HepG2 (cell line): ENCODE measurements at regions not wholly inside any gene's neighbourhood (a gene's known extent, or its start where the extent isn't known, plus 50 kb on each side); places are given as distances from the start of the nearest gene placed in this dataset.

Experiments used
- ATAC-seq: fragments of 200-7000 bp; cut with Tn5 transposase; 3 replicates; pipeline ENCODE4 v1.9.1; 2020; ENCODE audit warnings: mild to moderate bottlenecking, moderate library complexity
- BruUV-seq: library from RNA; stranded (reverse); fragments of 400-500 nt; replicated peaks from 2 replicates; lab custom pipeline; 2021; lab: Mats Ljungman, UMichigan
- CTCF ChIA-PET: fragments of 300-600 bp; formaldehyde crosslinking; extraction: SDS; loops from one replicate; lab custom pipeline; 2021; ENCODE audit warnings: low total read pairs, inconsistent platforms, low intra/inter-chr PET ratio; lab: Yijun Ruan, JAX
- POLR2A ChIA-PET: fragments of 350-600 bp; sonication (Branson Sonifier 250); formaldehyde crosslinking; loops from one replicate; lab custom pipeline; 2020; ENCODE audit warnings: antibody characterized with exemption, inconsistent platforms; lab: Yijun Ruan, JAX
- DNase-seq: peaks from one replicate; pipeline ENCODE4 v3.0.0-alpha.2; 2015; ENCODE audit warnings: low spot score
- FAIRE-seq: peaks from 3 replicates; lab custom pipeline; 2011; peaks lifted over from hg19 to GRCh38; lab: Jason Lieb, UNC
- H2AFZ ChIP-seq: one replicate; pipeline ENCODE4 v1.6.1; 2011; ENCODE audit warnings: low read length, inconsistent platforms
- H3K27ac ChIP-seq: fragments of 300-600 bp; 3 replicates; pipeline ENCODE4 v1.8.0; 2011; ENCODE audit warnings: mixed run types, mild to moderate bottlenecking, mixed read lengths, low read length, inconsistent platforms; ENCODE audit not compliant: insufficient read depth; ENCODE audit errors: extremely low read length
- H3K27me3 ChIP-seq, 2 experiments: fragments of 200-600 bp in 1 of 2; 2 replicates in 1 of 2; 3 replicates in 1 of 2; pipeline versions ENCODE4 v1.6.0 to v1.8.0; 2011; ENCODE audit warnings: low read length in 2 of 2, mild to moderate bottlenecking in 2 of 2, moderate library complexity in 2 of 2, inconsistent platforms in 1 of 2; ENCODE audit not compliant: insufficient read depth in 2 of 2, control insufficient read depth in 1 of 2
- H3K36me3 ChIP-seq, 2 experiments: fragments of 200-600 bp in 1 of 2; replicated peaks in 1 of 2; 2 replicates in 1 of 2; 3 replicates in 1 of 2; pipeline versions ENCODE4 v1.5.1 to v1.8.0; 2011; ENCODE audit warnings: low read length in 2 of 2, inconsistent platforms in 1 of 2; ENCODE audit not compliant: insufficient read depth in 2 of 2, control insufficient read depth in 1 of 2
- H3K4me1 ChIP-seq: 2 replicates; pipeline ENCODE4 v1.5.1; 2012; ENCODE audit warnings: low read length, inconsistent platforms; ENCODE audit not compliant: insufficient read depth
- H3K4me2 ChIP-seq: 2 replicates; pipeline ENCODE4 v1.6.0; 2011; ENCODE audit warnings: low read depth, low read length, inconsistent platforms
- H3K4me3 ChIP-seq, 3 experiments: fragments of 200-600 bp in 1 of 3; sonication (generic), shearing (Covaris generic) in 1 of 3; replicated peaks in 1 of 3; 2 replicates each; pipeline ENCODE4 v1.5.1; 2011 to 2016; ENCODE audit warnings: low read length in 3 of 3, inconsistent platforms in 2 of 3, low read depth in 2 of 3, mild to moderate bottlenecking in 2 of 3, control low read depth in 1 of 3, mixed read lengths in 1 of 3; ENCODE audit not compliant: insufficient read depth in 1 of 3
- H3K79me2 ChIP-seq: one replicate; pipeline ENCODE4 v1.6.1; 2011; ENCODE audit warnings: low read length, inconsistent platforms; ENCODE audit not compliant: insufficient read depth
- H3K9ac ChIP-seq: 2 replicates; pipeline ENCODE4 v1.6.0; 2011; ENCODE audit warnings: mild to moderate bottlenecking, low read depth, low read length, inconsistent platforms; ENCODE audit not compliant: insufficient read depth
- H3K9me3 ChIP-seq: 2 replicates; pipeline ENCODE4 v1.5.1; 2012; ENCODE audit warnings: mild to moderate bottlenecking, low read length
- H4K20me1 ChIP-seq: 2 replicates; pipeline ENCODE4 v1.6.0; 2011; ENCODE audit warnings: inconsistent platforms, mild to moderate bottlenecking, low read length, moderate library complexity; ENCODE audit not compliant: insufficient read depth
- GMEB2 ChIP-seq: IDR thresholded peaks from 2 replicates; pipeline ENCODE4 v1.6.1; 2016; ENCODE audit warnings: missing biosample characterization, missing genetic modification reagents, low read depth
- IKZF1 ChIP-seq: fragments of 450-650 bp; IDR thresholded peaks from 2 replicates; pipeline ENCODE4 v1.7.1; 2016
- KMT2A ChIP-seq: sonication (generic); formaldehyde crosslinking; IDR thresholded peaks from 2 replicates; pipeline ENCODE4 v1.4.0; 2020; ENCODE audit warnings: missing genetic modification reagents
- RAD21 ChIP-seq: fragments of 450-650 bp; formaldehyde crosslinking; IDR thresholded peaks from 2 replicates; pipeline ENCODE4 v1.5.0; 2020; ENCODE audit warnings: mild to moderate bottlenecking
- SAP130 ChIP-seq: IDR thresholded peaks from 2 replicates; pipeline ENCODE4 v1.6.1; 2016; ENCODE audit warnings: low read depth
- TOE1 ChIP-seq: sonication (generic); formaldehyde crosslinking; IDR thresholded peaks from 2 replicates; pipeline ENCODE4 v1.4.0; 2020; ENCODE audit warnings: mild to moderate bottlenecking, missing genetic modification reagents
- ZNF296 ChIP-seq: sonication (generic); formaldehyde crosslinking; conservative IDR thresholded peaks from 2 replicates; pipeline ENCODE4 v1.5.0; 2020; ENCODE audit warnings: mild to moderate bottlenecking, missing genetic modification reagents
- ZNF646 ChIP-seq: sonication (generic); formaldehyde crosslinking; IDR thresholded peaks from 2 replicates; pipeline ENCODE4 v1.9.0; 2021; ENCODE audit warnings: mild to moderate bottlenecking, missing genetic modification reagents
- ZNF672 ChIP-seq: sonication (generic); formaldehyde crosslinking; IDR thresholded peaks from 2 replicates; pipeline ENCODE4 v1.8.1; 2022; ENCODE audit warnings: missing genetic modification reagents
- WGBS: methylation state at CpG from one replicate; pipeline ENCODE4 v1.1.6; 2017; ENCODE audit warnings: low lambda C conversion rate; 5-methylcytosine and 5-hydroxymethylcytosine counted together
- in situ Hi-C: cut with HindIII; loops from 2 replicates; pipeline ENCODE4 v1.10.0; 2017; ENCODE audit warnings: low pct_unique_long_range_greater_than_20kb; ENCODE audit not compliant: extremely low pct_ligation_motif_present
- intact Hi-C: fragments of 100-400 bp; cut with micrococcal nuclease; formaldehyde crosslinking; loops from one replicate; pipeline ENCODE4 v1.10.0; 2022; ENCODE audit not compliant: unreplicated experiment
- TF ChIP-seq, protein P1 (sequence below): sonication (generic); formaldehyde crosslinking; IDR thresholded peaks from 2 replicates; pipeline ENCODE4 v1.8.0; 2022; ENCODE audit warnings: mild to moderate bottlenecking, missing genetic modification reagents, moderate library complexity
- TF ChIP-seq, protein P2 (sequence below): sonication (generic); formaldehyde crosslinking; IDR thresholded peaks from 2 replicates; pipeline ENCODE4 v1.4.0; 2020; ENCODE audit warnings: missing genetic modification reagents

DNA sequence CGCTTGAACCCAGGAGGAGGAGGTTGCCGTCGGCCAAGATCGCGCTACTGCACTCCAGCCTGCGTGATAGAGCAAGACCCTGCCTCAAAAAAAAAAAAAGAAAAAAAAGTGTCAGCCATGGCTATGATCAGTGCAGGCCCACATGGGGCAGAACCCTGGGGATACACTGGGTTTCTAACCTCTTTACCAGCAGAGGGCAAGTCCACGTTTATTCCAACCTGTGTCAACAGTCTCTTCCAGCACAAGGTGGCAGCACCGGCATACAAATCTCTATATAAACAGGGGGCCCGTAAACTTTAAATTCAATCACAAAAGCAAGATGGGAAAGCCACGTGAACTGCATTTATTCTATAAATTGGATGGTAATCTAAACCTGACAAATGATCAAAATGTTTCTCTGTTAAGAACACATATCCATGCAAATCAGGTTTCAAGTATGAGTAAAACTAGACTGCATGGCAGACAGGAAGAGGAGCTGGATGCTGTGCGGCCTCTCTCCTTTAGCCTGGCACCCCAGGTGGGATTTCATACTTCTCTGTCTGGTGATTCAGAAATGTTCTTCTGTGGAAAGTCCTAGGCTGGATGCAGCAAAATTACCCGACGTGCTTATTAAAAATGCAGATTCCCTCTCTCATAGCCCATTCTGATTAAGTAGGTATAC lies 60.0 kb upstream of the STEAP1B start:
- no peak overlapping the region for H3K9ac ChIP-seq
- BruUV-seq = no TSS peak
- ChIA-PET CTCF (interaction anchor here (1.4 to 3.7 kb wide), 3 partner anchors 167 to 496 kb away, joined by 6 to 33 read pairs (median 32); partner anchors contain the start of gene IL6), POLR2A (no interaction called here)
- in situ Hi-C loops = loop anchor here (5.0 kb wide), 2 partner anchors 167 to 497 kb away; partner anchors contain the start of gene IL6
- intact Hi-C loops = loop anchor here (1.0 to 10.0 kb wide), 3 partner anchors 165 to 495 kb away; no protein-coding TSS in a partner anchor
- H3K9me3 ChIP-seq = no peaks in the 10 kb centered on the region
- peak; percentile 97 for ATAC-seq
- H3K36me3 ChIP-seq = no peaks in the 10 kb centered on the region
- no peaks in the 10 kb centered on the region for H3K79me2 ChIP-seq
- DNase-seq = peak; percentile 77
- WGBS = 18% methylated on average over 13 of the region's 13 CpGs
- H3K4me1 ChIP-seq = peaks cover 8% of the 10 kb centered on the region; the same call in 1 of the 2 replicates
- peaks cover 6 to 23% of the 10 kb centered on the region in 2 experiments; a peak in 3 of 5 replicates for H3K27me3 ChIP-seq
- no peak overlapping the region for H3K4me2 ChIP-seq
- no peaks in the 10 kb centered on the region for H4K20me1 ChIP-seq
- H3K4me3 ChIP-seq = no peak overlapping the region
- FAIRE-seq = peak; percentile 70
- H2AFZ ChIP-seq = no peak overlapping the region
- no peak overlapping the region for H3K27ac ChIP-seq
- peak; percentile 84 for TF ChIP-seq RAD21 (CRISPR knock-in tag)
- TF ChIP-seq ZNF296 = no peak
- TF ChIP-seq ZNF646 (CRISPR knock-in tag) = no peak
- TF ChIP-seq, protein P1, sequence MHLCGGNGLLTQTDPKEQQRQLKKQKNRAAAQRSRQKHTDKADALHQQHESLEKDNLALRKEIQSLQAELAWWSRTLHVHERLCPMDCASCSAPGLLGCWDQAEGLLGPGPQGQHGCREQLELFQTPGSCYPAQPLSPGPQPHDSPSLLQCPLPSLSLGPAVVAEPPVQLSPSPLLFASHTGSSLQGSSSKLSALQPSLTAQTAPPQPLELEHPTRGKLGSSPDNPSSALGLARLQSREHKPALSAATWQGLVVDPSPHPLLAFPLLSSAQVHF (CRISPR knock-in tag) = no peak
- TF ChIP-seq, protein P2, sequence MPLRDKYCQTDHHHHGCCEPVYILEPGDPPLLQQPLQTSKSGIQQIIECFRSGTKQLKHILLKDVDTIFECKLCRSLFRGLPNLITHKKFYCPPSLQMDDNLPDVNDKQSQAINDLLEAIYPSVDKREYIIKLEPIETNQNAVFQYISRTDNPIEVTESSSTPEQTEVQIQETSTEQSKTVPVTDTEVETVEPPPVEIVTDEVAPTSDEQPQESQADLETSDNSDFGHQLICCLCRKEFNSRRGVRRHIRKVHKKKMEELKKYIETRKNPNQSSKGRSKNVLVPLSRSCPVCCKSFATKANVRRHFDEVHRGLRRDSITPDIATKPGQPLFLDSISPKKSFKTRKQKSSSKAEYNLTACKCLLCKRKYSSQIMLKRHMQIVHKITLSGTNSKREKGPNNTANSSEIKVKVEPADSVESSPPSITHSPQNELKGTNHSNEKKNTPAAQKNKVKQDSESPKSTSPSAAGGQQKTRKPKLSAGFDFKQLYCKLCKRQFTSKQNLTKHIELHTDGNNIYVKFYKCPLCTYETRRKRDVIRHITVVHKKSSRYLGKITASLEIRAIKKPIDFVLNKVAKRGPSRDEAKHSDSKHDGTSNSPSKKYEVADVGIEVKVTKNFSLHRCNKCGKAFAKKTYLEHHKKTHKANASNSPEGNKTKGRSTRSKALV (CRISPR knock-in tag) = no peak
- TF ChIP-seq SAP130 (CRISPR knock-in tag) = no peak
- TF ChIP-seq GMEB2 (CRISPR knock-in tag) = no peak
- TF ChIP-seq TOE1 (CRISPR knock-in tag) = no peak
- no peak for TF ChIP-seq ZNF672
- TF ChIP-seq KMT2A (CRISPR knock-in tag) = no peak
- TF ChIP-seq IKZF1 = no peak
